IPS-NIHi7 (cell line): ENCODE measurements at regions not wholly inside any gene's neighbourhood (a gene's known extent, or its start where the extent isn't known, plus 50 kb on each side); places are given as distances from the start of the nearest gene placed in this dataset.

Experiments used
- DNase-seq: peaks from one replicate; pipeline ENCODE4 v3.0.0; 2012; ENCODE audit warnings: mixed read lengths; ENCODE audit errors: extremely low spot score

DNA sequence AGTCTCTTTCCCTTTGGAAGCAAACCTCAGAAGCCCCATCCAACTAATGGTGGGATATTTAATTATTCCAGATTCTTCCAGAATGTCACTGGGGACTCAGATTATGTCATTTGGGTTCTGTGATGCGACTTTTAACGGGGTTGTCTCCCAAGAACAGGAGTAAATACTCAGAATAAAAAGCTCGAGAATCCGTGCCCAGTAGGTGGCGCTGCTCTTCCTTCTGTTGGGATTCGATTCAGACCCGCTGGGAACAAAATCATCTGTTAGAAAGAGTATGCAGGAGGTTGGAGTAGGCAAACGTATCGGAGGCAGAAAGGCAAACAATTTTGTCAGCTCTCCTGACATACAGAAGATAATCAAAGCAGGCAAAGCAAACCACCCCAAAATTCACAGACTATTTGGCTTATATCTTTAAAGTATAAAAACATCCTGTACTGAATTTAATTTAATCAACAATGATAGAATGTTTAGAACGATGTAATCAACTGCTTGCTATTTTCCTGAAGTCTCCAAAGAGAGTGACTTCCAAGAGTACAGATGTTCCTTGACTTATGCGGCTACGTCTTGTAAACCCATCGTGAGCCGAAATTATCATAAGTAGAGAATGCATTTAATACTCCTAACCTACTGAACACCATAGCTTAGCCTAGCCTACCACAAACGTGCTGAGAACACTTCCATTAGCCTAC lies 169.8 kb upstream of the RAI14 start:
- DNase-seq: peak; percentile 75

DNA sequence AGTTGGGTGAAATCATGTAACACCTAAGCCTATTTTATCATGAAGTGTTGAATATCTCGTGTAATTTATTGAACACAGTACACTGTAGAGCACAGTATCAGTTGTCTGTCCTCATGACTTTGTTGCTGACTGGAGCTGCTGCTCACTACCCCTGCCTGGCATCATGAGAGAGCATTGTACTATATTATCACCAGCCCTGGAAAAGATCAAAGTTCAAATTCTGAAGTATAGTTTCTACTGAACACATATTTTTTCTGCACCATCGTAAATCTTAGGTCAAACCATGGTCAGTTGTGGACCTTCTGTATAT lies 169.3 kb upstream of the RAI14 start:
- no peak for DNase-seq

DNA sequence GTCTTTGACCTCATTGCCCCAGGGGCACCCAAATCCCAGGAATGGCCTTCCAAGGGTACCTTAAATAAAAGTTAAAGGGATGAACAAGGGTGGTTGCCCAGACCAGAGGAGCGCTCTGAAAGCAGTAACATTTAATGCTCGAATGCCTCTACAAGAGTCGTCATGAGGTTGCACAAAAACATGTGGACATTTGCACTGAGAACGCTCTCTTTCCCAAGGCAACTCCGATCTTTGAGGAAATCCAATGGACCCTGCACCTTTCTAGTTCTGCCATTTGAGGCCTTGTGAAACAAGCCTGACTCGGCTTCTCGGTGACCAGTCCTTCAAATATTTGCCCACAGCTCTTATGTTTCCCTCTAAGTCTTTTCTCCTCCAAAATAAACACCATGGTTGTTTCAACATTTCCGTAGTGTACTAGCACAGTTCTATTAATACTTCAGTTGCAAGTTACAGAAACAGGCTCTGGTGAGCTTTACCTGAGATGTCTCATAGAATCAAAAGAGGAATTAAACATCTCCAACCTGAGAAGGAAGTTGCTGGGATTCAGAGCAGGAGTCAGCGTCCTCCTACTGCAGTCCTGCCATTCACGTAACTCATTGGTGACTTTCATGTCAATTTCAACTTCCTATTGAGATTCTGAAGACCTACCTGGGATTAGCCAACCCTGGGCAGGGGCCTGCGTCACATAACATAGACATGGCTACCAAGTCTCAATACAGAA lies 168.8 kb upstream of the RAI14 start:
- no peak for DNase-seq

DNA sequence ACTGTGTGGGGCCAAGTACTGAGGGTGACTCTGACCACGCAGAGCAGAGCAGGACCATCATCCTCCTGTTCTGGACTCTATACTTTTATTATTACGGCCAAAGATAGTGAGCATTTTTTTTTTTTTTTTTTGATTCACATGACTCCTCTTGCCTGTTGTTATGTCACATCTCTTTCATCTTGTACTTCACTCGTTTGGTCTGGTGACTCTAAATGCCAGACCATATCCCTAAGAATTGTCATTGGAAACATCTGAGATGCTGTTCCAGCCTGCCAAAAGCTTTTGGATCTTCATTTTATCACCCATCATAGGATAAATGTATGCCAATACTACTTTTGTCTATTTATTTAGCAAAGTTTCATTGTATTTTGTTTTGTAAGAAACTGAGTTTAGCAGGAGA lies 168.2 kb upstream of the RAI14 start:
- DNase-seq: no peak

DNA sequence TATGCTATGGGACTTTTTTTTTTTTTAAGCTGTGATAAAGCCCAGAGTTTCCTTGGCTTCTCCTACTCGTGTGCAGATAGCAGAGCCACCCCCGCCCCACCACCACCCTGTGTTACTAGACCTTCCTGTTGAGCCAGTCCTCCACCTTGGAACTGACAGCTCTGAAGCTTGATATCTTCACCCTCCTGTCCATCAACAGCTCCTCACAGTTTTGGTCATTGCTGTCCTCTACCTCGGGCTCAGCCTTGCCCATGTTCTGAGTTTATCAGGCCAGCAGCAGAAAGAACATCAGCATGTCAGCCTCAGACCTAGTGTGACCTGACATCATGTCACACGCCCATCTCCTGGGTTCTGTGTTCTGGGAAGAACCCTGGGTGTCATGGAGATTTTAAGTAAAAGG lies 167.1 kb upstream of the RAI14 start:
- no peak for DNase-seq

DNA sequence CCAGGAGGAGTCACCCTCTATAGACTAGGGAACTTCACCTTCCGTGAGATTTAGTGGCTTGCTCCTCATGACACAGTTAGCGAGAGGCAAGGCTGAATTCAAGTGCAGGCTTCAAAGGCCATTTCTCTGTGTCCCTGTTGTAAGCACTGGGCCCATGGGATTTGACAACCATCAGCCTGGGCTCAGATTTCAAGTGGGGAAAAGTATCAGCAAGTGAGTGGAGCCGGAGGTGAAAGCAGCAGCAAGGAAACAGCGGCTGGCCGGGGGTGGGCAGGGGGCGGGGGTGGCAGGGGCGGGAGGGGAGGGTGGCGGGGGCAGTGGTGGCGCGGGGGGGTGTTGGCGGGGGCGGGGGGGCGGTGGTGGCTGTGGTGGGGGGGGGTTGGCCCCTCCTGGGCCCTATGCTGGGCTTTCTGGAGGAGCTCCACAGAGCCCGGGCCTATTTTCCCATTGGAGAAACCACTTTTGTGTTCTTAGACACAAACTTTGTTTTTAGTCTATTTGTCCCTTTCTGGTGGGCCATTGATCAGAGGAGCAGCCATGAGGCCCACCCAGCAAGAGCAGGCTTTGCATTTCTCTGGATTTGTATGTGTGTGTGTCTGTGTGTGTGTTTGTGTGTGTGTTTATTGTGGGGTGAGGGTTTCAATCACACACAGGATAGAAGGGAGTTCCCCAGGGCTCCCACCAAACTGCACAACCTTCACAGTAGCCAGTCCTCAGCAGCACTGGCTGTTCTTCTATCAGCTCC lies 165.4 kb upstream of the RAI14 start:
- DNase-seq: peak; percentile 76

DNA sequence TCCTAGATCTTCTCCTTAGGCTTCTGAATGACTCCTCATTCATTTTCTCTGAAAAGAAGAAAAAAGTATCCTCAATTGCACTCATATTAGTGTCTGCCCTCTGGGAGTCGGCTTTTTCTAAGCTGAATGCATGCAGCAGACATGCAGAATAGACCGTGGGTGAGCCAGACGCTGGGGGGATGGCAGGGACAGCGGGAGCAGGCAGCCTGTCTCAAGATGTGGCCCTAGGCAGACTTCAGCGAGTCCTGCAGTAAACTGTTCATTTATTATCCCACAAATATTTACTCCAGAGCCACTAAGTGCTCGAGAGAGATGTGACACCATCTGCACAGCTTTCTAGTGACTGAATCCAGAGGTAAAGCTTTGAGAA lies 164.9 kb upstream of the RAI14 start:
- peak; percentile 27 for DNase-seq

DNA sequence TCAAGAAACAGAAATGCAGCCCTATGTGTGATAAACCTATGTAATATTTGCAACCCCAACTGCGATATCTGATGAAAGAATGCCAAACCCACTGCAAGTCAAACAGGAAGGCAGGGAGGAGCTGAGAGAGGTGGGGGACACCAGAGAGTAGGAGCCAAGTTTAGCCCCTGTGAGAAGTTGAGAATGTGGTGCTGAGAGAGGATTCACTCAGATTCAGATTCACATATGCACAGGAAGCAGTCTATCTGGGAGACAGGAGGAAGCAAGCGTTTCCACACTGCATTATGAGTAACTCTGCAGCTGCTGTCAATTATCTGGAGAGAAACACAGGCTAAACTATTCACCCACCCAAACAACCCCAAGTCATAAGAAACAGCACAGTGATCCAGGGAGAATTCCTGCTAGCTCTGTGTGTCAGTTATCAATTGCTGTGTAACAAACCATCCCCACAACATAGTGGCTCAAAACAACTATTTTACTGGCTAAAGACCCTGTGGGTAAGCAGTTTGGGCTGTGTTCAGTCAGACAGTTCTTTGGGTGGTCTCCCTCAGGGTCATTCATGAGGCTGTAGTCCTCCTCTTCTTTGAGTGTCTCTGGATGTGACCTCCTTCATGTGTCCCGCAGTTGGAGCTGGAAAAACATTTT lies 161.9 kb upstream of the RAI14 start:
- DNase-seq: no peak

DNA sequence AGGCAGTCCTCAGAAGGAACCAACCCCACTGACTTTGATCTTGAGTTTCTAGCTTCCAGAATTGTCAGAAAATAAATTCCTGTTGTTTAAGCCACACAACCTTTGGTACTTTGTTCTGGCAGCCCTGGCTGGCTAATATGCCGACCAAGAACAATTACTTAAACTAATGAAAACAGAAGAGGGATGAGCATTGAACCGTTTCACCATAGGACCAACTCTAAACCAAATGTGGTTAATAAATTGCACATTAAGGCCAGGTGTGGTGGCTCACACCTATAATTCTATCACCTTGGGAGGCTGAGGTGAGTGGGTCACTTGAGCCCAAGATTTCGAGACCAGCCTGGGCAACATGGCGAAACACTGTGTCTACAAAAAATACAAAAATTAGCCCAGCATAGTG lies 160.9 kb upstream of the RAI14 start:
- no peak for DNase-seq

DNA sequence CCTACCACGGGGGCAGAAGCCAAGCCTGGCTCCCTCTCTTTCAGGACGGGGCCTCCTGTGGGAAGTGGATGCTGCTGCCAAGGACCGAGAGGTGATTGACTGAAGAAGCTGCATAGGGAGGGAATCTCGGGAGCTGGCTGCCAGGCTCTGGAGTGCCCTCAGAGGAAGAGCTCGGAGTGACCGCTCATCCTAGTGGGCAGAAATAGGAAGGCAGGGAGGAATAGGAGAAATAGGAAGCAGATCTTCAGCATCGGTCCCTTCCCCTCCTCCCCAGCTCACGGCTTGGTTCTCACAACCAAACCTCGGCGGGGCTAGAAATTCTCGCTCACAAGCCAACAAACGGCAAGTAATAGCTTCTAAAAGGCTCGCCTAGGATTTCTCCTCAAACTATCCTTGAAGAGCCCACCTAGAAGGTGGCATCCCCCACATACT lies 159.9 kb upstream of the RAI14 start:
- DNase-seq: peak; percentile 54

DNA sequence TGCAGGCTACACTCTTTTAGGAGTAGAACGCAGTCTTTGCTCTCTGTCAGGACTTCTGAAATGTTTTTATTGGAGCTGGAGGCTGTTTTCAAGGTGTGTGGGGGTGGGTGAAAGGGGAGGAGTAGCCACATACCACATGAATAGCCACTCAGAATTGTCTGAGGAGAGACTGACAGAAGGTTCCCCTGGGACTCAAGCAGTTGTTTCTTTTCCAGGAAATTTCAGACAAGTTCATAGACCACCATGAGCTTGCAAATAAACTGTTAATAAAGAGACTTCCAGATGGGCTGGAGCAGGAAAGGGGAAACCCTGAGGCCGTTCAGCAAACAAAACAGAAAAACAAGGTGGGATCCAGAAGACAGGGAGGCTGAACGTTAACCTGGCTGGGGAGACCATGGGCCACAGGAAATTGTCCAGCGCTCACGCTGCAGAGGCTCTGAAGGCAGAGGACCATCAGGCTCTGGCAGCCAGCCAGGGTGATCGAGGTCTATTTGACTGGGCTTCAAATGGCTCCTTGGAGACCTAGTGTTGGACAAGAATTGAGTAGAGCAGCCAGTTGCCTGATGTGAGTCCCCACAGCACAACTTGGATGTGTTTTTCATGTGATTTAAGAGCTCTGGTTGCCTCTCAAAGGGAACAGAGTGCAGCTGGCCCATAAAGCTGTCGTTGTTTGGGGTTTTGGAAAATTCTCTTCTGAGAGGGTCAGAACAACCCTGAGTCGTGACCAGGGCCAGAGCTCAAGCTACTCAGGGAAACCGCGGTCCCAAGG lies 159.2 kb upstream of the RAI14 start:
- no peak for DNase-seq

DNA sequence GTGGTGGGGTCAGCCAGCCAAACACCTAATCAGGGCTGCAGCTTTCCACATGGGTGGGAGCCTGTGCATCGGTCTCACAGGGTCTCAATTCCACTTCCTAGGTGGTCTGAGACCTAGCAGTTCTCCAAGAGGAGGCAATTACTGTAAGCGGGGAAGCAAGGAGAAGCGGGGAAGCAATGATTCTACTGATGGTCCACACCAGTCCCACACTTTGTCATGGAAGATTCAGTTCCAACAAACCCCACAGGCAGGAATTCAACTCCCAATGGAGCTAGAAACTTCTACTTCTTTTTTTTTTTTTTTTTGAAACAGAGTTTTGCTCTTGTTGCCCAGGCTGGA lies 158.7 kb upstream of the RAI14 start:
- no peak for DNase-seq

DNA sequence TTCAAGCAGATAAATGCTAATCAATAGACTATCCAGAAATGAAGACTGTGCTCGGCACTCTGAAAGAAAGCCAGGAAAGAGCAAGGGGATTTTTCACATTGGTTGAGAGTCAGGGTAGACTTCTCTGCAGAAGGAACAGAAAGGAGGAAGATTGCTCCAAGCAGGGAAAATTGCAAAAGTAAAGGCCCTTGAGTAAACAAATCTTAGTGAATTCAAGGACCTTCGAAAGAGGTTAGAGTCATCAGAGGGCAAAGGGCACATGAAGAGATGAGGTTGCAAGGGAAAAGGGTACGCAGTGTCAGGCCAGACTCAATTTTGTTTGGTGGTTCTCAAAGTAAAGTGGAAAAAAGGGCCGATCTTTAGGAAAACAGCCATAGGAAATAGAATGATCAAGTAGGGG lies 157.6 kb upstream of the RAI14 start:
- no peak for DNase-seq

DNA sequence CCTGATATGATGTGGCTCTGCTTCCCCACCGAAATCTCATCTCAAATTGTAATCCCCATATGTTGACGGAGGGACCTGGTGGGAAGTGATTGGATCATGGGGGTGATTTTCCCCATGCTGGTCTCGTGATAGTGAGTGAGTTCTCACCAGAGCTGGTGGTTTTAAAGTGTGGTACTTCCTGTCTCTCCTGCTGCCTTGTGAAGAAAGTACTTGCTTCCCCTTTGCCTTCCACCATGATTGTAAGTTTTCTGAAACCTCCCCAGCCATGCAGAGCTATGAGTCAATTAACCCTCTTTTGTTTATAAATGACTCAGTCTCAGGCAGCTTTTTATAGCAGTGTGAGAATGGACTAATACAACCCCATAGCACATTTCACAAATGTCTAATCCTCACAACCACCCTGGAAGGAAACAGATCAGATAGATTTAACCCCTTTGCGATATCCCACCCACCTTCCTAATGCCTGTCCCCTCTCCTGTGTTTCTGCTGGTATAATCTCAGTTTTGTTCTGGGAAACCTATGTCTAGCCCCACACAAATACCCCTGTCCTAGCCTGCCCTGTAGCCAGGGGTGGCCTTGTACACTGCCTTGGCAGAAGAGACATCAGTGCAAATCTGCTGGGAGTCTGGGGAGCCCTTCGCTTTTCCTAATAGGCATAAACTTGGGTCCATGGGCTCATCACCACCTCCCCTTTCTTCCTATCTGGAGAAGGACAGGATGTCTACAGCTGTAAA lies 157.0 kb upstream of the RAI14 start:
- DNase-seq: no peak

DNA sequence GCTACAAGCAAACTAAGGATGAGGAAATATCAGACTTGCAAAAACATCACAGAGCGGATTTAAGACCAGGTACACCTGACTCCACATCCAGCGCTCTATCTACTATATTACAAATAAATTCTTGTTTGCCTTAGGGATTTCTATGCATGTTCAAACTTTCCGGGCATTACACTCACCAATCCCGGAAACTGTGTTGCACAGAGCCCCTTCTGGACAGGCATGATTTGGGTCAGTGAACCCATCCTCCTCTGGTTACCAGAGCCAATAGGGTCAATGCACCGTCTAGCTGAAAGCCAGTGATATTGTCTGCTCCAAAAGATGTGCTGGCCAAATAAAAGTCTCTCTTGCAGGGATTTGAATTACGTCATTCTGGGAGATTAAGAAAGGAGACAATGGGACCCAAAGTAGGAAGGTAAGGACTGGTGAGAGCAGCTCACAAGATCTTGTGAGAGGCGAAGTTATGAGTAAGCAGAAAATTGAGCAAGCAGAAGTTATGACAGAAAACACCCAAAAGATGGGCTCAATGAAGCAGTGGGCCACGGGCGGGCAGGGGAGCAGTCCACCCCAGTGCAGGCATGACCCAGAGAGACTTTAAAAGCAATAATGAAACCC lies 155.8 kb upstream of the RAI14 start:
- no peak for DNase-seq

DNA sequence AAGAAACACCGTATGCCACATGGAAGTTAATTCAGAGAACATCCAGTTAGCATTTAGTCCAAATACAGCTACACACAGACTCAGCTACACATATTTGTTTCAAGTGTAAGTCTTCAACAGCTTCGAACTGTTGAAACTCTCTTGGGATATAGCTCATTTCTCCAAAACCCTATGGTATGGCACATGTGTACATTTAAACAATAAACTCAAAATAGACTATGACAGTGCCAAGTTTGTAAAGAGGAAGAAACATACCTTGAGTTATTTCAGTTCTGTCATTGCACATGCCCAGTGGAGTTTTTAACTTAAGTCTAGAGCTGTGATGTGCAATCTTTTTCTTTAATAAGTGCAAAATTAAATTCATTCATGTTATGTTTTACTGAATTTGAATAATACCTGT lies 155.1 kb upstream of the RAI14 start:
- DNase-seq: no peak

DNA sequence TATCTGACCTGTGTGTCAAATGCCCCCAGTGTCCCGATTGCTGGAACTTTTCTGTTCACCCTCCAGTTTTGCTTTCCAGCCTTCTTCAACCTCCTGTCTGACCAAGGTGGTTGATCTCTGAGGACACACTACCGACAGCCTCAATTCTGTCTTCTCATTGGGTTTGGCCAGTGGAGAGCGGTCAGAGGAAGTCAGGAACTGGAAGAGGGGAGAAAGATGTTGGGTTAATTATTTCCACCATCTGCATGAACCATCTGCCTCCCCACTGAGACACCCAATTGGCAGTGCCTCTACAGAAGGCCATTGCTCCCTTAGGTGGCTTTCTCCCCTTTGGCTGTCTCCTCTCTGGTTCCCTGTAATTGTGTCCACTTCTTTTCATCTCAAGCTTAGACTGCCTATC lies 154.3 kb upstream of the RAI14 start:
- no peak for DNase-seq

DNA sequence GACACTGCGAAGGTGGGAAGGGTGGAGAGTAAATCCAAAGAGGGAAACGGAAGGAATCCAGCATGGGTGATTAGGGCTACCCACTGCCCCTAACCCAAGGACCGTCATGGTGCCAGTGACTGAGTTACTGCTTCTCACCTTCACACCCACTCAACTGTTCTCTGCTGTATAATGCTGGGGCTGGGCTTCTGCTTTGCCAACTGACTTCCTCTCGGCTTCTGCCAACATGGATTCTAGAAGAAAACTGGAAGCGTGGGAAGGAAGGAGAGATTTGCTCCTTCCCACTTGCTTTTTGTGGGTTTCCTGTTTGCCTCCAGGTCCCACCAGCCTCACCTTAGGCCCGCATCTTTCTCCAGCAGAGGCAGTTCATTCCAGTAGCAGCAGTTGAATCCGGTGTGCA lies 153.5 kb upstream of the RAI14 start:
- DNase-seq: no peak

DNA sequence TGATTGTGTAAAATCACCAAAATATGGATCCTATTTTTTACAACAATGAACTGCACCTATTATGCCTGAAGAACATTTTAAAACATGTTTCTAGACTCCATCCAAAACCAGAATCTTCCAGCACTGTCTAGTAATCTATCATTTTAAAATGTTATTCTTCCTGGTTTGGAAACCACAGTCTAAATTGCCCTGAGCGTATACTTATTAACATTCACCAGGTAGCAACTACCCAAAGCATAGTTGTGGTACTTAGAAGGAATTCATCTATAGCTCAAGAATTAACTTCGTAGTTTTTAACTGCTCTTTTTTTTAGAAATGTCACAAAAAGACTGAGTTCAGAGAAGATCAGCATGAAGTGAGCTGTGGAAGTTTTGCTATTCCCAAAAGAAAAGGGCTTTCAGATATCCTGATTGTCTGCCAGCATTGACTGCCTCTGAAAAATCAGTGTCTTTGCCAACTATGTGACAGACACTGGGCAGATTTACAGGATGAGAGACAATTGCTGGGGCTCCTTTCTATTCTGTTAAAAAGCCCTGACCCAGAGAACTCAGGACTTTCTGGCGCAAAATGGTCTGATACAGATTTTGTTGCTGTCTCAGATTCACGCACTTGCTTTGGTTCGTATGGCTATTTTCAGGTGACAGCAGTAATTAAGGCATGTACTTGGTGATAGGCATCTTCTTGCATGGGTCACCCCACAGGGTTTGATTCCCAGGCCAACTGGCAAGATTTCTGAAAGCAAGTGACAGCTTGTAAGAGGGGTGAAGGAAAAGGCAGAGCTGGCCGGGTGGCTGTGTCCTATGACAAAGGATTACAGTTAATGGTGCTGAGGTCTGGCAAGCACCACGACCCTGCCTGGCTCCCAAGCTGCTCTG lies 152.5 kb upstream of the RAI14 start:
- no peak for DNase-seq

DNA sequence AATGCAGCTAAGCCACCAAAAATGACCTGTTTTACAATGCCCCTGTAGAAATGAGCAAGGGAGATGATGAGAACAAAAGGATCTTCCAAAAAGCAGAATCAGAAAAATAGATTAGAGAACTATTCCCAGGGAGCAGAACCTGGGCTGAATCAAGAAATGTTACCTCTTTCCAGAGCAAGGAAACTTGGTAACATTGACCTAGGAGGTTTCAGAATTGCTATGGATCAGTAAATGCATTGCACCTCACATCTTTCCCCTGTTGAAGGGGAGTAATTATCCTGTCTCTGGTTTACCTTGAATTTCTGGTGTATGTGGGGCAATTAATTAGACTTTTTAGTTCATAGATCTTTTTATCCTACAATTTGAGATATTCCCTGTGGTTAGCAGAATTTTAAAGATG lies 151.2 kb upstream of the RAI14 start:
- DNase-seq: no peak
